WERI-Rb-1 (cell line): ENCODE measurements at regions not wholly inside any gene's neighbourhood (a gene's known extent, or its start where the extent isn't known, plus 50 kb on each side); places are given as distances from the start of the nearest gene placed in this dataset.
"Not testable (repeated sequence)": the region's sequence is repeated elsewhere in the genome, so short reads cannot be mapped to it uniquely, and the experiment has no call there.

Experiments
- DNase-seq: peaks from one replicate; pipeline ENCODE4 v3.0.0-alpha.2; 2020
- H3K27ac ChIP-seq: fragments of 250-450 bp; sonication (Bioruptor Pico); 2 replicates; pipeline ENCODE4 v1.5.1; 2020; ENCODE audit warnings: mild to moderate bottlenecking, moderate library complexity
- H3K27me3 ChIP-seq: fragments of 250-450 bp; sonication (Bioruptor Pico); 2 replicates; pipeline ENCODE4 v1.5.1; 2021; ENCODE audit warnings: mild to moderate bottlenecking, low read depth, moderate library complexity; ENCODE audit not compliant: insufficient read depth, severe bottlenecking
- H3K36me3 ChIP-seq: fragments of 250-450 bp; sonication (Bioruptor Pico); 2 replicates; pipeline ENCODE4 v1.5.1; 2020; ENCODE audit warnings: mild to moderate bottlenecking, moderate library complexity
- H3K4me3 ChIP-seq: 2 replicates; pipeline ENCODE4 v1.5.1; 2011; ENCODE audit warnings: low read depth, mild to moderate bottlenecking, control low read depth, low read length
- H3K9me3 ChIP-seq: fragments of 250-450 bp; sonication (Bioruptor Pico); 2 replicates; pipeline ENCODE4 v1.5.1; 2021; ENCODE audit warnings: mild to moderate bottlenecking, moderate library complexity; ENCODE audit not compliant: severe bottlenecking
- CTCF ChIP-seq: IDR thresholded peaks from 2 replicates; pipeline ENCODE4 v1.5.1; 2011; ENCODE audit warnings: low read depth, mild to moderate bottlenecking, control low read depth, inconsistent platforms, low read length

DNA sequence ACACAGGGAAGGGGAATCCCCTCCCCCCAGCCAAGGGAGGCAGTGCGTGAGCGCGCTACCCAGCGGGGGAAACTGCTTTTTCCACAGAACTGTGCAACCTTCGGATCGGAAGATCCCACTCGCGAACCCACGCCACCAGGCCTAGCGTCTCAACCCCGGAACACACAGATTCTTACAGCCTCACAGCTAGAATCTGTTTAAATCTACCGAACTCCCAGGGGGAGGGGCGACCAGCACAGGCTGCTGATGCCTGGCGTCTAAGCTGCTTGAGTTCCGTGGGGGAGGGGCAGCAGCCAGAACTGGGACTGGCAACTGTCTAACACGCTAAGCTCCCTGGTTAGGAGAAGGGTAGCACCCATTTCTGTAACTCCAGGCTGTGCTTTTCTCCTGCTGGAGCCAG is 217.3 kb upstream of the TENT5A start:
- peak overlapping the region; percentile 37 for H3K27ac ChIP-seq
- DNase-seq, result peak; percentile 83
- no peaks in the 10 kb centered on the region for H3K9me3 ChIP-seq
- no peaks in the 10 kb centered on the region for H3K27me3 ChIP-seq
- H3K4me3 ChIP-seq, result no peak overlapping the region
- no peaks in the 10 kb centered on the region for H3K36me3 ChIP-seq
- TF ChIP-seq CTCF, result no peak

DNA sequence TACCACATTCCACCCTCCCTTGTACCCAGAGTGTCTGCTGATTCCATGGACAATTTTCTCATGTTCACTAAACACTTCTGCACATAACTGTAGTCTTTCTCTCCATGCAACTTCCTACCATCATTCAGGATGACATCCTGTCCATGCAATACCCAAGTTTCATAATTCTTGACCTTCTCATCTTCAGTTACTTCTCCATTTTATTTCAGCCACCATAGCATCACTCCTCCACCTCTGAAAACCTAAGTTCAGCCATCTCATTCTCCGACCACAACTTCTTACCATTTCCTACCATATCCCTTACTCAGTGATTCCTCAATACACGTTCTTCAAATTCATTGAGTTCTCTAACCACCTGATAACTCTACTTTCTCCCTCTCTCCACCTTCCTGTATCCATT is 216.5 kb upstream of the TENT5A start:
- no peak for DNase-seq
- Histone ChIP-seq H3K27me3 (no peaks in the 10 kb centered on the region), H3K36me3 (no peaks in the 10 kb centered on the region), H3K27ac (no peak overlapping the region), H3K9me3 (no peaks in the 10 kb centered on the region), H3K4me3 (no peak overlapping the region)
- no peak for TF ChIP-seq CTCF

DNA sequence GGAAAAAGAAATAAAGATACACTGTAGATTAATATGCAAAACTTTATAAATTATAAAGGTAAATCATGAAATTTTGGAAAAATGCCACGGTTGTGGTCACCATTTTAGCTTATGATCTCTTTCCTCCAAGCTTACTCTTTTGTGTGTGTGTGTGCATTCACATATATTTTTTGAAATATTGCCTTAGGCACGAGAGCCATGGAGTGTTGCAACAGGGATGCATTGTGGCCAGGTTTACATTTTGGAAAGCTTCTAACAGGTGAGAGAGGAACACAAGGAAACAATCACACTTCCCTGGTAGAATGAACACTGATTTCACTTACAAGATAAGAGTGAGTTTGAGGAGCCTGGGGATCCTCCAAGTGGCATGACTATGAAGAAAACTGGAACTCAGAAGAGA is 214.5 kb upstream of the TENT5A start:
- Histone ChIP-seq H3K36me3 (no peaks in the 10 kb centered on the region), H3K4me3 (no peak overlapping the region), H3K27ac (no peak overlapping the region), H3K9me3 (no peaks in the 10 kb centered on the region), H3K27me3 (no peaks in the 10 kb centered on the region)
- TF ChIP-seq CTCF, result no peak
- DNase-seq, result no peak

DNA sequence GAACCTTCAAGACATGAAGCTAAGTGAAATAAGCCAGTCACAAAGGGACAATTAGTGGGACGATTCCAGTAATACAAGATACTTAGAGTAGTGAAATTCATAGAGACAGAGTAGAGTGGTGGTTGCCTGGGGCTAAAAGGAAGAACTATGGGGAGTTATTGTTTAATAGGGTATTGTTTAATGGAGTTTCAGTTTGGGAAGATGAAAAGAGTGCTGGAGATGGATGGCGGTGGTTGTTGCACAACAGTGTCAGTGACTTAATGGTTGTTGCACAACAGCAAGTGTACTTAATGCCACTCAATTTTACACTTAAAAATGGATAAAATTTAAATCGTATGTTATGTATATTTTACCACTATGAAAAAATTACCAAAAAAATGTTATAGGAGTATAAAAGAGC is 209.7 kb upstream of the TENT5A start:
- TF ChIP-seq CTCF, result no peak
- no peaks in the 10 kb centered on the region for H3K9me3 ChIP-seq
- H3K4me3 ChIP-seq, result no peak overlapping the region
- no peaks in the 10 kb centered on the region for H3K36me3 ChIP-seq
- H3K27me3 ChIP-seq, result no peaks in the 10 kb centered on the region
- DNase-seq, result no peak
- no peak overlapping the region for H3K27ac ChIP-seq

GRCh38 chr6:81950877-81951276 is 198.4 kb upstream of the TENT5A start:
- H3K27ac ChIP-seq, result no peak overlapping the region
- DNase-seq, result no peak
- no peak overlapping the region for H3K4me3 ChIP-seq
- H3K27me3 ChIP-seq, result no peaks in the 10 kb centered on the region
- no peaks in the 10 kb centered on the region for H3K36me3 ChIP-seq
- no peaks in the 10 kb centered on the region for H3K9me3 ChIP-seq
- TF ChIP-seq CTCF, result no peak

- H3K9me3 ChIP-seq, result no peaks in the 10 kb centered on the region
- no peak overlapping the region for H3K4me3 ChIP-seq
- TF ChIP-seq CTCF, result no peak
These were observed 196.4 kb upstream of the TENT5A start for GRCh38 chr6:81948861-81949260.

GRCh38 chr6:81948196-81948595 is 195.7 kb upstream of the TENT5A start:
- H3K36me3 ChIP-seq, H3K27me3 ChIP-seq, H3K27ac ChIP-seq, DNase-seq, H3K9me3 ChIP-seq, H3K4me3 ChIP-seq: not testable (repeated sequence)

More at GRCh38 chr6:81948861-81949260, 196.4 kb upstream of the TENT5A start:
- H3K36me3 ChIP-seq, result no peaks in the 10 kb centered on the region
- no peak overlapping the region for H3K27ac ChIP-seq
- no peaks in the 10 kb centered on the region for H3K27me3 ChIP-seq
- DNase-seq, result no peak
